ENCODE measurements at regions not wholly inside any gene's neighbourhood (a gene's known extent, or its start where the extent isn't known, plus 50 kb on each side); places are given as distances from the start of the nearest gene placed in this dataset.

DNA sequence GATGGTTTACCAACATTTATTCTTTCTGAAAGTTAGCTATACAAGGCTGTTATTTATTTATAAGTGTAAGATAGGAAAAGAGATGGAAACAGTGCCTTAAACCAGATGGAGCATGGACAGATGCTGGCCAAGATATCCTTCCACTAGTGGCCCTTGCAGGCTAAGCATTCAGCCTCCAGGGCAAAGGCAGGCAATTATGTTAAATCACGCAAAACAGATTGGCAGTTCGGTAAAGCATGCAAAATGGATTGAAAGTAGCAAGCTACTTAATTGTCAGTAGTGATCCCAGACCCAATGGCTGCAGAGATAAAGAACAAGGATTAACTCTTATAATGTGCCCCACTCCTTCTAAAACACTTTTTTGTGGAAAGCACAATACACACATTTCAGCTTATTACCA, 105.4 kb upstream of the MAP4K3 start:
- no peak for TF ChIP-seq CTCF (IDR thresholded peaks at IDR 0.05)
- Histone ChIP-seq H3K4me1 (peaks cover 0 to 10% of the 10 kb centered on the region in 2 donors), H3K27me3 (no peaks in the 10 kb centered on the region), H3K9me3 (no peaks in the 10 kb centered on the region), H3K27ac (no peak overlapping the region), H3K4me3 (no peak overlapping the region), H3K36me3 (no peaks in the 10 kb centered on the region)
- DNase-seq (ENCODE audit: low spot score in 2 of 2): no peak
- intact Hi-C loops (cut with DNase I): no loop called here

GRCh38 chr2:39545957-39546356, 108.9 kb upstream of the MAP4K3 start:
- no peaks in the 10 kb centered on the region for H3K9me3 ChIP-seq
- no peak overlapping the region for H3K4me3 ChIP-seq
- TF ChIP-seq CTCF (IDR thresholded peaks at IDR 0.05): no peak
- peaks cover 0 to 3% of the 10 kb centered on the region in 2 donors for H3K4me1 ChIP-seq
- H3K36me3 ChIP-seq: no peaks in the 10 kb centered on the region
- no peak for DNase-seq (ENCODE audit: low spot score in 2 of 2)
- intact Hi-C loops (cut with DNase I): no loop called here
- no peaks in the 10 kb centered on the region for H3K27me3 ChIP-seq
- H3K27ac ChIP-seq: no peak overlapping the region

- no peak for DNase-seq (ENCODE audit: low spot score in 2 of 2)
- TF ChIP-seq CTCF (IDR thresholded peaks at IDR 0.05): no peak
- Histone ChIP-seq H3K4me1 (no peaks in the 10 kb centered on the region), H3K27ac (no peak overlapping the region), H3K36me3 (no peaks in the 10 kb centered on the region), H3K4me3 (no peak overlapping the region), H3K9me3 (no peaks in the 10 kb centered on the region), H3K27me3 (no peaks in the 10 kb centered on the region)
- intact Hi-C loops (cut with DNase I): no loop called here
Observed at GRCh38 chr2:39546409-39546808, 109.3 kb upstream of the MAP4K3 start.

DNA sequence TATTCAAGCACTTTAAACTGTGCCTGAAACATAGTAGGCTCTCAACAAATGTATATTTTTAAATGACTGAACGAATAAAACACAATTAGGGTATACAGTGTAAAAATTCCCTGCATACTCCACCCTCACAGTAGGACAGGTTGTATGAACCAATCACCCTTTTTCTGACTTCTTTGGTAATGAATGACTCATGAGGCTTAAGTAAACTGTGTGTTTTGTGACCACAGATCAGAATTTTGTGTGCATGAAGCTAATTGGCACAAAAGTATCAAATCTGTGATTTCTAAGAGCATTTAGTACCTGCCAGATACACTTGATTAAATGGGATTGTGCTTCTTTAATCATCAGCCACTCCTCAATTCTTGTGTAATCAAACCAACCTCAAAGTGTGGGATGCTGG, 109.9 kb upstream of the MAP4K3 start:
- TF ChIP-seq CTCF (IDR thresholded peaks at IDR 0.05): no peak
- H3K9me3 ChIP-seq: no peaks in the 10 kb centered on the region
- no peaks in the 10 kb centered on the region for H3K4me1 ChIP-seq
- H3K27ac ChIP-seq: no peak overlapping the region
- H3K4me3 ChIP-seq: no peak overlapping the region
- no peak for DNase-seq (ENCODE audit: low spot score in 2 of 2)
- intact Hi-C loops (cut with DNase I): no loop called here
- H3K36me3 ChIP-seq: no peaks in the 10 kb centered on the region
- H3K27me3 ChIP-seq: no peaks in the 10 kb centered on the region

- no peaks in the 10 kb centered on the region for H3K36me3 ChIP-seq
- no peak for DNase-seq (ENCODE audit: low spot score in 2 of 2)
- H3K4me1 ChIP-seq: no peaks in the 10 kb centered on the region
- H3K9me3 ChIP-seq: no peaks in the 10 kb centered on the region
- no peaks in the 10 kb centered on the region for H3K27me3 ChIP-seq
- H3K4me3 ChIP-seq: no peak overlapping the region
- TF ChIP-seq CTCF (IDR thresholded peaks at IDR 0.05): no peak
- intact Hi-C loops (cut with DNase I): no loop called here
- H3K27ac ChIP-seq: no peak overlapping the region
Observed at GRCh38 chr2:39547811-39548719, 111.0 kb upstream of the MAP4K3 start.

All from ascending aorta (tissue), 2 donors.